Colonic mucosa (tissue), 4 donors: ENCODE measurements at regions not wholly inside any gene's neighbourhood (a gene's known extent, or its start where the extent isn't known, plus 50 kb on each side); places are given as distances from the start of the nearest gene placed in this dataset.

Experiments
- DNase-seq: peaks from one replicate; pipeline ENCODE4 v3.0.0-alpha.2; 2020
- H3K27ac ChIP-seq: fragments of 200-600 bp; one replicate; pipeline ENCODE4 v1.8.0; 2021
- H3K27me3 ChIP-seq: fragments of 200-600 bp; one replicate; pipeline ENCODE4 v1.8.0; 2021
- H3K36me3 ChIP-seq: fragments of 200-600 bp; one replicate; pipeline ENCODE4 v1.8.0; 2021
- H3K4me1 ChIP-seq: fragments of 200-600 bp; one replicate; pipeline ENCODE4 v1.8.0; 2021; ENCODE audit warnings: mild to moderate bottlenecking
- H3K4me3 ChIP-seq: fragments of 200-600 bp; one replicate; pipeline ENCODE4 v1.8.0; 2021
- H3K9ac ChIP-seq, 2 donors: one replicate each; pipeline ENCODE4 v1.7.0; 2013; ENCODE audit warnings: control low read depth in 2 of 2, low read depth in 2 of 2, low read length in 2 of 2
- H3K9me3 ChIP-seq: fragments of 200-600 bp; one replicate; pipeline ENCODE4 v1.8.0; 2021
- intact Hi-C: fragments of 100-400 bp; cut with DNase I; formaldehyde crosslinking; loops from one replicate; pipeline ENCODE4 v1.14.1; 2022
- TF ChIP-seq, protein P1 (sequence below): fragments of 200-600 bp; IDR thresholded peaks from one replicate; pipeline ENCODE4 v1.8.0; 2022; ENCODE audit warnings: antibody characterized with exemption, mild to moderate bottlenecking
- donor health status: healthy.
- donor health status: DM: no; HTN: no; CAD: no.
- donor health status: DM: no; HTN: no; CAD: no.

DNA sequence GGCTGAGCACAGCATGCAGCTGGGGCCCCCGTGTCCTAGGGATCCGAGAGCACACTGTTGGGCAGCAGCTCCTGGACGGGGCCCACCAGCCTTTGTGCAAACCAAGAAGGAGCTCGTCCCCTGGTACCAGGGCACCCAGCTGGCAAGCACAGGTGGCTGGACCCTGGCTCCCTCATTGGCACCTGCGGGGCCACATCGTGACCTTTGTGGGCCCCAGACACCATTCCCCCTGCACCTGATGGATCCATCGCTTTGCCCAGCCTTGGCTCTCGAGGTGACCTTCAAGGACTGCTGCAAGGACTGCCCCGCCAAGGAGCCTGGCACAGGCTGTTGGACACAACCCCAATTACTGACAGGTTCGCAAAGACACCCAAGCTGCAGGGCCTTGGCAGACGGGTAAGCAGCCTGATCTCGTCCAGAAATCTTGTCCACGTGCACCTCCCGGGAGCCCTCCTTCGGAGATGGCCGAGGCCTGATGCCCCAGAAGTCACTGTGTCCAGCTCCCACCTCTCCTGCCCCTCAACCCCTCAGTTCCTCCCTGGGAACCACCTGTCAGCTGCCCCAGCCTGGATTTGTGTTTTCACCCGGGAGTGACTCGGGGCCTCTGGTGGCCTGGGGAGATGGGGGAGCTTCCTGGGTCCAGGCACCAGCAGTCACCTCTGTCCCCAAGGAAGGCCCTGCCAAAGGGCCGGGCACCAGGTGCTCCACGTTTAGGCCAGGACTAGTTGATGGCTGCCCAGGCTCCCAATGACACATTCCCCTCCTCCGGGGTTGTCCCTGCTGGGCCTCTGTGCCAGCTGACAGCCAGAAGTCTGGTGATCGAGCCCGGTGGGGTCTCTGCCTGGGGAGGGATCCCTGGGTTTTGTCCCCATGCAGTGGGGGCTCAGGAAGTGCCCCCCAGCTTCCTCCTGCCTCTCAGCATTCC, 137.1 kb upstream of the PPP1R26 start:
- TF ChIP-seq, protein P1, sequence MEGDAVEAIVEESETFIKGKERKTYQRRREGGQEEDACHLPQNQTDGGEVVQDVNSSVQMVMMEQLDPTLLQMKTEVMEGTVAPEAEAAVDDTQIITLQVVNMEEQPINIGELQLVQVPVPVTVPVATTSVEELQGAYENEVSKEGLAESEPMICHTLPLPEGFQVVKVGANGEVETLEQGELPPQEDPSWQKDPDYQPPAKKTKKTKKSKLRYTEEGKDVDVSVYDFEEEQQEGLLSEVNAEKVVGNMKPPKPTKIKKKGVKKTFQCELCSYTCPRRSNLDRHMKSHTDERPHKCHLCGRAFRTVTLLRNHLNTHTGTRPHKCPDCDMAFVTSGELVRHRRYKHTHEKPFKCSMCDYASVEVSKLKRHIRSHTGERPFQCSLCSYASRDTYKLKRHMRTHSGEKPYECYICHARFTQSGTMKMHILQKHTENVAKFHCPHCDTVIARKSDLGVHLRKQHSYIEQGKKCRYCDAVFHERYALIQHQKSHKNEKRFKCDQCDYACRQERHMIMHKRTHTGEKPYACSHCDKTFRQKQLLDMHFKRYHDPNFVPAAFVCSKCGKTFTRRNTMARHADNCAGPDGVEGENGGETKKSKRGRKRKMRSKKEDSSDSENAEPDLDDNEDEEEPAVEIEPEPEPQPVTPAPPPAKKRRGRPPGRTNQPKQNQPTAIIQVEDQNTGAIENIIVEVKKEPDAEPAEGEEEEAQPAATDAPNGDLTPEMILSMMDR: no peak
- Histone ChIP-seq H3K4me3 (no peak overlapping the region), H3K9me3 (no peaks in the 10 kb centered on the region), H3K9ac (no peak overlapping the region), H3K27ac (no peak overlapping the region), H3K36me3 (no peaks in the 10 kb centered on the region), H3K4me1 (no peaks in the 10 kb centered on the region), H3K27me3 (no peaks in the 10 kb centered on the region)
- intact Hi-C loops: loop anchor here (2.0 kb wide), 1 partner anchor 256 kb away; the partner anchor contains the start of gene OLFM1
- DNase-seq: no peak

DNA sequence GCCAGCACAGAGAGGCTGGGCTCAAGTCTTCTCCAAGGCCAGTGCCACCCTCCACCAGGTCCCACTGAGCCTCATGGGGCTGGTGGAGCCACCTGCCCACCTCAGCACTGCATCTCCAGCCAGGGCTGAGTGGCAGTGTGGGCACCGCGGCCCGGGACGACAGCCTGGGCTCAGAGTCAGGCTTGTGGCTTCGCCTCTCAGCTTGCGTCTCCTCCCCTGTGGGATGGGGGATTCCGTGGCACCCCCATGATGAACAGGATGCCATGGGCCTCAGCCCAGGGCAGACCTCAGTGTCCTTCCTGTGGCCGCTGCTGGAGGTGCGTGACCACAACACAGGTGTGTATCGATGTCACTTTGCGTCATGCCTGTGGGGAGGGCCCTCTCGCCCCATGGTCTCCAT, 136.4 kb upstream of the PPP1R26 start:
- intact Hi-C loops: loop anchor here (2.0 kb wide), 1 partner anchor 256 kb away; the partner anchor contains the start of gene OLFM1
- Histone ChIP-seq H3K4me1 (no peaks in the 10 kb centered on the region), H3K9me3 (no peaks in the 10 kb centered on the region), H3K27me3 (no peaks in the 10 kb centered on the region), H3K27ac (no peak overlapping the region), H3K4me3 (no peak overlapping the region), H3K36me3 (no peaks in the 10 kb centered on the region), H3K9ac (no peak overlapping the region)
- no peak for DNase-seq
- TF ChIP-seq, protein P1: no peak

DNA sequence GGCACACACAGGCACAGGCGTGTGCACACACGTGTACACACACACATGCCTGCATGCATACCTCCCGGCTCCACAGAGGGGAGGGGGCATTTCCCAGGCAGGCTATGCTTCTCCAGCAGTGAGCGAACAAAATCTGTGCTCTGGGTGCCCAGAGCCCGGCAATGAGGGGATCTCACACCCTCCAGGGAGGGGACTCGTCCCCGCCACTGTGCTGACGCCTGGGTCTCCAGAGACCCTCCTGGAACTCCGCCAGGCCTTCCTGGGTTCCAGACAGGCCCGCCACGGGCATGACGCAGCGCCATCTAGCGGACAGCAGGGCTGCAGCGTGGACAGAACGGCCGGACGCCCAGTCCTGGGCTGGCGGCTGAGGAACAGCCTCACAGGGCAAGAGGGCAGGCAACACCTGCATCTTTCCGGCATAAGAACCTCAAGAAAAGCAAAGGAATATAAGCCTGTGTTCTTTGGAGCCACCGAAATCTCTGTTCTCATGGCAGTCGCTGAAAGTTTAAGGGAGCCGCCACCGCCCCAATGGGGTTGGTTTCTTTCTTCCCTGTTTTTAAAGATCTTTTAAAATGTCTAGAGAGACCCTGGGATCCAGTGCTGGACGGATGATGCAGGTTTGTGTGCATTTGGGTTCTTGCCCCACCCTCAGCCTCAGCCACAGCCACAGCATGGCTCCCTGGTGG, 135.6 kb upstream of the PPP1R26 start:
- Histone ChIP-seq H3K27me3 (no peaks in the 10 kb centered on the region), H3K4me1 (no peaks in the 10 kb centered on the region), H3K27ac (no peak overlapping the region), H3K36me3 (no peaks in the 10 kb centered on the region), H3K9me3 (no peaks in the 10 kb centered on the region), H3K9ac (no peak overlapping the region), H3K4me3 (no peak overlapping the region)
- peak; percentile 56 for DNase-seq
- TF ChIP-seq, protein P1: peak; percentile 89
- intact Hi-C loops: loop anchor here (2.0 kb wide), 1 partner anchor 257 kb away; the partner anchor contains the start of gene OLFM1

DNA sequence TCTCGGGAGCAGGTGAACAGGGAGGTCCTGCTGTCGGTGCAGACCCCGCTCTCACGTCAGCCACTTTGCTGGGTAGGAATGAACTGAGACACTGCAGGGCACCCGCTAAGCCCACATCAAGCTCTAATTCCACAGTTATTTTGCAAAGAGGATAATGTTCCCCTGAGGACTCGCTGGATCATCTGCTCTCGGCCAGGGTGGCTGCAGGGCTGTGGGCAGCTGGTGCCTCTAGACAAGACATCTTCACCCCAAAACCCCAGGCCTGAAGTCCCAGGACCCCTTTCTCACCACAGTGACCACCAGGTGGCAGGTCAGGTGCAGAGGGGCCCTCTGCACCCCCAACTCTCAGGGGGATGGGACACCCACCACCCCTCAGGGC, 135.1 kb upstream of the PPP1R26 start:
- TF ChIP-seq, protein P1: no peak
- DNase-seq: no peak

DNA sequence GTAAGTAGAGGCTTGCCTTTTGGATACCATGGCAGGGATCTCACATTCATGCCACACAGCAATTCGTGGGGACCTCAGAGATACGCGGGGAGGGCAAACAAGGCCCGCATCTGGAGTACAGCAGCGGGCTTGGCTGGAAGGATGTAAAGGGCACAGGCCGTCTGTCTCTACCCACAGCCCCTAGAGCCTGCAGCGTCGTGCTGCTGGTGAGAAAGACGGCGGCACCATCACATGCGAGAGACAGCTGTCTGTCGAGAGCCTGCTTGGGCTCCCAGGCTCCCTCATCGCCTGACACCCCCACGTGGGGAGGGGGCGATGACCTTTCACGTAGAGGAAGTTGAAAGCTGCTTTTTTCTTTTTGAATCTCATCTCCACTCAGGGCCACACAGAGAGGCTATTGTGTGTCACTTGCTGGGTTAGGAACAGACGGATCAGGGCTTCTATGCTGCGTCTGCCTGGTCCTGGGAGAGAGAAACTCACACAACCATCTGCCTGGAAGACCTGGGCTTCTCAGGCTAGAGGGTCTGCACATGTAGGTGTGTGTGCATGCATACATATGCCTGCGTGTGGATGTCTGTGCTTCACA, 134.6 kb upstream of the PPP1R26 start:
- Histone ChIP-seq H3K27me3 (no peaks in the 10 kb centered on the region), H3K9me3 (no peaks in the 10 kb centered on the region), H3K9ac (no peak overlapping the region), H3K4me1 (no peaks in the 10 kb centered on the region), H3K27ac (no peak overlapping the region), H3K4me3 (no peak overlapping the region), H3K36me3 (no peaks in the 10 kb centered on the region)
- intact Hi-C loops: no loop called here
- no peak for DNase-seq
- TF ChIP-seq, protein P1: no peak

More for the DNA sequence above, 135.1 kb upstream of the PPP1R26 start:
- Histone ChIP-seq H3K27me3 (no peaks in the 10 kb centered on the region), H3K9me3 (no peaks in the 10 kb centered on the region), H3K36me3 (no peaks in the 10 kb centered on the region), H3K4me1 (no peaks in the 10 kb centered on the region), H3K27ac (no peak overlapping the region), H3K9ac (no peak overlapping the region), H3K4me3 (no peak overlapping the region)
- intact Hi-C loops: no loop called here
